Nucleus accumbens (tissue), 56 donors: ENCODE measurements at regions not wholly inside any gene's neighbourhood (a gene's known extent, or its start where the extent isn't known, plus 50 kb on each side); places are given as distances from the start of the nearest gene placed in this dataset.

Source experiments
- DNase-seq, 56 donors: peaks; one replicate each; lab custom pipeline; 2025; lab: John Stamatoyannopoulos, UW

GRCh38 chr14:53331921-53332320 lies 178.8 kb upstream of the DDHD1 start:
- DNase-seq = no peak

GRCh38 chr14:53331247-53331646 lies 178.1 kb upstream of the DDHD1 start:
- DNase-seq = no peak

- no peak for DNase-seq
These were observed 177.3 kb upstream of the DDHD1 start for GRCh38 chr14:53330441-53330840.

GRCh38 chr14:53328841-53329240 lies 175.7 kb upstream of the DDHD1 start:
- DNase-seq = no peak

GRCh38 chr14:53327716-53328115 lies 174.6 kb upstream of the DDHD1 start:
- DNase-seq = peak in 7 of 56 donors; percentile 9 to 39 (median 21)

GRCh38 chr14:53325176-53325806 lies 172.2 kb upstream of the DDHD1 start:
- no peak for DNase-seq

GRCh38 chr14:53316504-53316903 lies 163.4 kb upstream of the DDHD1 start:
- no peak for DNase-seq

- no peak for DNase-seq
These were observed 157.3 kb upstream of the DDHD1 start for GRCh38 chr14:53310412-53310811.

GRCh38 chr14:53306911-53307310 lies 153.8 kb upstream of the DDHD1 start:
- peak in 49 of 56 donors; percentile 20 to 89 (median 74) for DNase-seq

- peak in 48 of 56 donors; percentile 19 to 83 (median 57) for DNase-seq
These were observed 153.2 kb upstream of the DDHD1 start for GRCh38 chr14:53306267-53306721.

GRCh38 chr14:53304726-53305381 lies 151.7 kb upstream of the DDHD1 start:
- peak in 21 of 56 donors; percentile 9 to 62 (median 27) for DNase-seq

- DNase-seq = peak in 3 of 56 donors; percentile 6 to 13 (median 12)
These were observed 143.0 kb upstream of the DDHD1 start for GRCh38 chr14:53295985-53296582.

GRCh38 chr14:53295372-53295771 lies 142.2 kb upstream of the DDHD1 start:
- DNase-seq = no peak

GRCh38 chr14:53286301-53286700 lies 133.2 kb upstream of the DDHD1 start:
- no peak for DNase-seq

GRCh38 chr14:53285821-53286220 lies 132.7 kb upstream of the DDHD1 start:
- DNase-seq = no peak

- no peak for DNase-seq
These were observed 131.9 kb upstream of the DDHD1 start for GRCh38 chr14:53285064-53285463.

GRCh38 chr14:53278602-53279506 lies 125.7 kb upstream of the DDHD1 start:
- DNase-seq = no peak

- no peak for DNase-seq
These were observed 120.5 kb upstream of the DDHD1 start for GRCh38 chr14:53273671-53274072.

GRCh38 chr14:53265025-53265424 lies 111.9 kb upstream of the DDHD1 start:
- DNase-seq = no peak

GRCh38 chr14:53260928-53261327 lies 107.8 kb upstream of the DDHD1 start:
- DNase-seq = no peak

GRCh38 chr14:53260286-53260685 lies 107.2 kb upstream of the DDHD1 start:
- DNase-seq = no peak
